Heart left ventricle (tissue), 16 donors: ENCODE measurements at regions not wholly inside any gene's neighbourhood (a gene's known extent, or its start where the extent isn't known, plus 50 kb on each side); places are given as distances from the start of the nearest gene placed in this dataset.
"Not testable (repeated sequence)": the region's sequence is repeated elsewhere in the genome, so short reads cannot be mapped to it uniquely, and the experiment has no call there.

Experiments
- ATAC-seq, 4 donors: fragments of 200-7000 bp; cut with Tn5 transposase; one replicate each; pipeline ENCODE4 v1.9.1; 2020 to 2022; ENCODE audit warnings: moderate library complexity in 4 of 4, mild to moderate bottlenecking in 3 of 4, moderate number of reproducible peaks in 1 of 4
- DNase-seq, 5 donors: peaks; one replicate each; pipeline ENCODE4 v3.0.0-alpha.2; 2020
- H3K27ac ChIP-seq, 12 donors: fragments of 200-600 bp; sonication (generic) in 4 of 12; one replicate each; pipeline versions ENCODE4 v1.5.0 to v1.8.0; 2016 to 2022; ENCODE audit warnings: mild to moderate bottlenecking in 2 of 12
- H3K27me3 ChIP-seq, 9 donors: fragments of 200-600 bp; sonication (generic) in 2 of 9; one replicate each; pipeline versions ENCODE4 v1.5.1 to v1.8.0; 2016 to 2022; ENCODE audit warnings: mild to moderate bottlenecking in 3 of 9
- H3K36me3 ChIP-seq, 9 donors: fragments of 200-600 bp; sonication (generic) in 2 of 9; one replicate each; pipeline versions ENCODE4 v1.5.0 to v1.8.0; 2018 to 2022; ENCODE audit warnings: mild to moderate bottlenecking in 2 of 9
- H3K4me1 ChIP-seq, 12 donors: fragments of 200-600 bp; sonication (generic) in 4 of 12; one replicate each; pipeline versions ENCODE4 v1.5.0 to v1.8.0; 2016 to 2022; ENCODE audit warnings: mild to moderate bottlenecking in 3 of 12
- H3K4me3 ChIP-seq, 12 donors: fragments of 200-600 bp; sonication (generic) in 4 of 12; one replicate each; pipeline versions ENCODE4 v1.5.0 to v1.8.0; 2017 to 2022; ENCODE audit warnings: mild to moderate bottlenecking in 9 of 12, moderate library complexity in 4 of 12
- H3K9me3 ChIP-seq, 12 donors: fragments of 200-600 bp; sonication (generic) in 4 of 12; one replicate each; pipeline versions ENCODE4 v1.5.0 to v1.8.0; 2016 to 2022; ENCODE audit warnings: mild to moderate bottlenecking in 1 of 12
- POLR2A ChIP-seq, 2 donors: fragments of 450-650 bp; IDR thresholded peaks; one replicate each; pipeline ENCODE4 v1.6.1; 2017; ENCODE audit warnings: antibody characterized with exemption in 2 of 2, mild to moderate bottlenecking in 2 of 2, moderate library complexity in 2 of 2
- WGBS, 4 donors: extraction: QIAGEN DNeasy Blood & Tissue Kit in 2 of 4; methylation state at CpG; one replicate each; pipeline versions ENCODE4 v1.1.5 to v1.1.7; 2013 to 2018; 5-methylcytosine and 5-hydroxymethylcytosine counted together
- intact Hi-C, 10 donors: fragments of 100-400 bp; cut with DNase I; formaldehyde crosslinking; loops; one replicate each; pipeline versions ENCODE4 v1.11.1 to v1.14.2; 2022
- TF ChIP-seq, protein P1 (sequence below), 12 donors: fragments of 200-600 bp; sonication (generic) in 4 of 12; IDR thresholded peaks; one replicate each; pipeline versions ENCODE4 v1.5.0 to v1.8.0; 2018 to 2022; ENCODE audit warnings: antibody characterized with exemption in 12 of 12, mild to moderate bottlenecking in 5 of 12
- donor health status: ischemic (EF 13 %, LVEDD 7.1; RV severe dilation, severe dysfunction).
- donor health status: healthy with polysubstance abuse.
- donor health status: DM: no; HTN: yes; CAD: no.
- donor health status: DM: no; HTN: no; CAD: no.
- donor health status: ischemic (EF 25% LVEDD 6.9; RV normal size, moderate dysfunction).
- donor health status: ischemic (EF 25% LVEDD 5.7; RV mildly dilated, moderate dysfunction).
- donor health status: healthy.
- donor health status: DM: yes; HTN: yes; CAD: no.
- donor health status: ischemic (EF 35%, LVEDD 5.7; RV mildly dilated, moderate dysfunction).
- donor health status: nonischemic (EF 11% LVEDD 7.7; RV severe dilation, severe dysfunction).
- donor health status: DM: yes; HTN: yes; CAD: no.
- donor health status: PGD.
- donor health status: ischemic (EF 29% LVEDD 5.4; RV normal size, mild dysfunction).
- donor health status: nonischemic (EF 23%, LVEDD 6.1; RV moderate dilation, normal function).

DNA sequence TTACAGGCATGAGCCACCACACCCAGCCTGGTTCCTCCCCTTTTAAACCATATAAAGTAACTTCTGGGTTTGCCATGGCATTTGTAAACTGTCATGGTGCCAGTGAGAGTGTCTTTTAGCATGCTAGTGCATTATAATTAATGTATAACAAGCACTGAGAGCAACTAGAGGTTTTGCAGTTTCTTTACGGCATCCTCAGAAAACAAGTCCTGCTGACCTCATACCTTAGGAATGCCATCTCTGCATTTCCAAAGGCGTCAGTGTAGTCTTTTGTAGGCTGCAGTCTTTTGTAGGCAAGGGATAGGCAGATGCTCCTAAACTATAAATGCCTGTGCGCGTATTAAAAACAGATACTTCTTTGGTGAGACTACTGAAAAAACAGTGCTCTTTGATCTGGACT lies 75.0 kb upstream of the EZR start:
- H3K36me3 ChIP-seq = no peaks in the 10 kb centered on the region
- DNase-seq (no peak), ATAC-seq (no peak)
- intact Hi-C loops = no loop called here
- H3K9me3 ChIP-seq = no peaks in the 10 kb centered on the region
- no peak for TF ChIP-seq POLR2A (IDR thresholded peaks at IDR 0.05)
- TF ChIP-seq, protein P1, sequence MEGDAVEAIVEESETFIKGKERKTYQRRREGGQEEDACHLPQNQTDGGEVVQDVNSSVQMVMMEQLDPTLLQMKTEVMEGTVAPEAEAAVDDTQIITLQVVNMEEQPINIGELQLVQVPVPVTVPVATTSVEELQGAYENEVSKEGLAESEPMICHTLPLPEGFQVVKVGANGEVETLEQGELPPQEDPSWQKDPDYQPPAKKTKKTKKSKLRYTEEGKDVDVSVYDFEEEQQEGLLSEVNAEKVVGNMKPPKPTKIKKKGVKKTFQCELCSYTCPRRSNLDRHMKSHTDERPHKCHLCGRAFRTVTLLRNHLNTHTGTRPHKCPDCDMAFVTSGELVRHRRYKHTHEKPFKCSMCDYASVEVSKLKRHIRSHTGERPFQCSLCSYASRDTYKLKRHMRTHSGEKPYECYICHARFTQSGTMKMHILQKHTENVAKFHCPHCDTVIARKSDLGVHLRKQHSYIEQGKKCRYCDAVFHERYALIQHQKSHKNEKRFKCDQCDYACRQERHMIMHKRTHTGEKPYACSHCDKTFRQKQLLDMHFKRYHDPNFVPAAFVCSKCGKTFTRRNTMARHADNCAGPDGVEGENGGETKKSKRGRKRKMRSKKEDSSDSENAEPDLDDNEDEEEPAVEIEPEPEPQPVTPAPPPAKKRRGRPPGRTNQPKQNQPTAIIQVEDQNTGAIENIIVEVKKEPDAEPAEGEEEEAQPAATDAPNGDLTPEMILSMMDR (IDR thresholded peaks at IDR 0.05) = no peak
- no peak overlapping the region for H3K27ac ChIP-seq
- WGBS, 4 donors = 67 to 76% (median 75%) methylated on average over 4 of the region's 4 CpGs
- H3K4me1 ChIP-seq = no peaks in the 10 kb centered on the region
- H3K27me3 ChIP-seq = no peaks in the 10 kb centered on the region
- H3K4me3 ChIP-seq = no peak overlapping the region

DNA sequence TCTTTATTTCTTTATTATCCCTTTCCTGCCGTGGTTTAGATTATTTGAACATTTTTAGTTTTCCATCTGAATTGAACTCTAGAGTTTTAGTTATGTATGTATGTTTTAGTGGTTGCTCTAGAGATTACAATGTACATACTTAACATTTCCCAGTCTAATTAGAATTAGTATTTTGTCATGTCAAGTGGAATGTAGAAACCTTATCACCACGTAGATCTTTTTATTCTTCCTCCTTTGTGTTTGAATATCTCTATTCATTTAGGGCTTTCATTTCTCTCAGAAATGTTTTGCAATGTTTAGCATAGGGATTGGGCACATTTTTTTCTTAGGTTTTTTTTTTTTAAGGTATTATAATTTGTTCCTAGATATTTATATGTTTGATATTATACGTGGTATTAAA lies 73.1 kb upstream of the EZR start:
- H3K9me3 ChIP-seq = no peaks in the 10 kb centered on the region

DNA sequence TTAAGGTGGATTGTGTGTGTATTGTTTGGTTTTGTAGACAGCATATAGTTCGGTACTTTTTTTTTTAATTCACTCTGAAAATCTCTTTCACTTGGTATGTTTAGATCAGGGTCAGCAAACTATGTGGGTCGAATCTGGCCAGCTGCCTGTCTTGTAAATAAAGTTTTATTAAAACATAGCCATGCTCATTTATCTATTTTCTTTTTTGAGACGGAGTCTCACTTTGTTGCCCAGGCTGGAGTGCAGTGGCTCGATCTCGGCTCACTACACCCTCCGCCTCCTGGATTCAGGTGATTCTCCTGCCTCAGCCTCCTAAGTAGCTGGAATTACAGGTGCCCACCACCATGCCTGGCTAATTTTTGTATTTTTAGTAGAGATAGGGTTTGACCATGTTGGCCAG lies 72.4 kb upstream of the EZR start:
- H3K9me3 ChIP-seq, H3K27ac ChIP-seq, intact Hi-C loops, H3K4me1 ChIP-seq, ATAC-seq, H3K36me3 ChIP-seq, DNase-seq, H3K27me3 ChIP-seq, H3K4me3 ChIP-seq: not testable (repeated sequence)
- WGBS, 4 donors = 95 to 97% (median 96%) methylated on average over 6 of the region's 6 CpGs

More for the DNA sequence above, 73.1 kb upstream of the EZR start:
- intact Hi-C loops = no loop called here
- Histone ChIP-seq H3K4me3 (no peak overlapping the region), H3K27me3 (no peaks in the 10 kb centered on the region), H3K27ac (no peak overlapping the region), H3K36me3 (no peaks in the 10 kb centered on the region), H3K4me1 (no peaks in the 10 kb centered on the region)
- no peak for ATAC-seq
- TF ChIP-seq, protein P1 (IDR thresholded peaks at IDR 0.05) = no peak
- TF ChIP-seq POLR2A (IDR thresholded peaks at IDR 0.05) = no peak
- DNase-seq = no peak
- WGBS, 4 donors = 84 to 91% (median 87%) methylated on average over 3 of the region's 3 CpGs

DNA sequence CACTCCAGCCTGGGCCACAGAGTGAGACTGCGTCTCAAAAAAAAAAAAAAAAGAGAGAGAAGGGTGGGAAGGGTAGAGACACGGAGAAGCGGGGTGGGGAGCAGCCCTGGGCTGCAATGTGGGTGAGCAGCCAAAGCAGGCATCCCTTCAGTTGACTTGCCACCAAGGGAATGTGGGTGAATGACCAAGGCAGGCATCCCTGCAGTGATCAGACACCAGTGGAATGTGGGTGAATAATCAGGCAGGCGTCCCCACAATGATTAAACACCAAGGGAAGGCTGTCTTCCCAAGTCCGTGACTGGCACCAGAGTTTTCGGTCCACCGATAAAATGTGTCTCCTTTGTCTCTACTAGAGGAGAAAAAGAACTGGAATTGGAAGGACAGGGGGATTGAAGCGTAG lies 69.0 kb upstream of the EZR start:
- WGBS, 4 donors = 93 to 96% (median 95%) methylated on average over 8 of the region's 8 CpGs
- H3K4me3 ChIP-seq, H3K9me3 ChIP-seq, DNase-seq, ATAC-seq, intact Hi-C loops, H3K4me1 ChIP-seq, H3K27me3 ChIP-seq, H3K27ac ChIP-seq, H3K36me3 ChIP-seq: not testable (repeated sequence)

DNA sequence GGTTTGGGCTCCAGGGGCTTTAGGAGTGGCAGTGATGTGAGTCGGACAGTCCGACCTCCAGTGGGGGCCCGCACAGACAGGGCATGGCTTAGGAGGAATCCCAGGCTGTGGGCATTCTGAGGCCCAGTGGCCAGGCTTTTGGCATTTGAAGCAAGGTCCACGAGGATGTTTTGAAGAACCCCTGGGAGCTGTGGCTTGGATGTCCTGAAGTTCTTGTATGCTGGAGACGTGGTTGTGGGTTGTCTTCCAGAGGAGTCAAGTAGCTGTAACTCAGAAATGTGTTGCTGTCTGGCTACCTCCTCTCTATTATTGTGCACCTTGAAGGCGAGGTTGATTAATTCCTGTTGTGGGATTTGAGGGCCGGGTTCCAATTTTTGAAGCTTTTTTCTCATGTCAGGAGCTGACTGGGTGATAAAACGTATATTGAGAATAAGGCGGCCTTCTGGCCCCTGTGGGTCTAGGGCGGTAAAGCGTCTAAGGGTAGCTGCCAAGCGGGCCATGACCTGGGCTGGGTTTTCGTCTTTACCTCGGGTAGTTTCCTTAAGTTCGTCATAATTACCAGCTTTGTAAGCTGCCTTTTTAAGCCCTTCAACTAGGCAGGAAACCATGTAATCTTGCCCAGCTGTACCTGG lies 67.3 kb upstream of the EZR start:
- H3K27ac ChIP-seq, H3K36me3 ChIP-seq, H3K9me3 ChIP-seq, DNase-seq, ATAC-seq, H3K4me3 ChIP-seq, H3K27me3 ChIP-seq, intact Hi-C loops, H3K4me1 ChIP-seq: not testable (repeated sequence)
- 86 to 92% (median 89%) methylated on average over 15 of the region's 15 CpGs for WGBS, 4 donors

DNA sequence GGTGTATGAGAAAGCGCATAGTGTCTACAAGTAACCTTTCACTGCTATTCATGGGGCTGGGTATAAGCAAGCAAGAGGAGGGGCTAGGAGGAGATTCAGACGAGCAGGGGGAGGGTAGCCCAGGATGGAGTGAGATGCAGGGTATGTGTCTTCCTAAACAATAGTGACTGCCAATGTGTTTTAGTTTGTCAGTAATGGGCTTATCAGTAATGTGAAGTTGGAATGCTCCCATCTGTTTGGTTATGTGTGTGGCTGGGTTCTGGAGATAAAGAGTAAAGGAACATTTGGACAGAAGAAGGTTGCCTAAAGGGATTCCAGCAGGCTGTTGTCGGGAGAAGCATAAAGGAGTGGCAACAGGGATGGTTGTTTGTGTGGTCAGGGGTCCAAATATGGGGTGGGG lies 62.7 kb upstream of the EZR start:
- H3K36me3 ChIP-seq, intact Hi-C loops, H3K4me3 ChIP-seq, H3K27ac ChIP-seq, H3K27me3 ChIP-seq, DNase-seq, H3K4me1 ChIP-seq, ATAC-seq: not testable (repeated sequence)
- H3K9me3 ChIP-seq = peaks cover 0 to 14% (median 2%) of the 10 kb centered on the region in 12 donors
- WGBS, 4 donors = 42 to 62% (median 55%) methylated on average over 3 of the region's 3 CpGs

DNA sequence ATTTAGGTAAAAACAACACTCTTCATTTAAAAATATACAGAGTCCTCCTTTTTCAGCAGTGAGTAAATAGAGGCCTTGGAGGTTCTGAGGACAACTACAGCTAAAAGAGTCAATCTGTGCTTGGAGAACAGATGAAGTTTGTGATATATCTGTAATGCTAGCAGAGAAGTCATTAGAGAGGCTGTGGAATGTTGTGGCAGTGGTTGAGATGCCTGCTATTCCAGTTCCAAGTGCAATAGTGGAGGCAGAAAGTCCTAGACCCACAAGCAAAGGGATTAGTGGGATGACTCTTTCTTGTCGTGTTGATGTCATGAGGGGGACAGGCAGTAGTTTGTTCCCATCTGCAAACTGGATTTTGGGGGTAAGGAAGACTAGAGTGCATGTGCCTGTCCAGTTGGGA lies 62.1 kb upstream of the EZR start:
- H3K27ac ChIP-seq, DNase-seq, H3K36me3 ChIP-seq, H3K27me3 ChIP-seq, intact Hi-C loops, ATAC-seq, H3K4me1 ChIP-seq, H3K4me3 ChIP-seq: not testable (repeated sequence)
- peaks cover 0 to 14% (median 2%) of the 10 kb centered on the region in 12 donors for H3K9me3 ChIP-seq
- 67 to 80% (median 78%) methylated on average over 1 of the region's 1 CpG for WGBS, 4 donors
